ENCODE measurements at regions not wholly inside any gene's neighbourhood (a gene's known extent, or its start where the extent isn't known, plus 50 kb on each side); places are given as distances from the start of the nearest gene placed in this dataset.
A peak's percentile ranks its signal among the peaks of the same experiment; 100 is the strongest.
"Not testable (repeated sequence)": the region's sequence is repeated elsewhere in the genome, so short reads cannot be mapped to it uniquely, and the experiment has no call there.

GRCh38 chr7:104956753-104957450, 57.1 kb upstream of the KMT2E start:
- DNase-seq (ENCODE audit: low spot score) = peak; percentile 50

- DNase-seq (ENCODE audit: low spot score) = peak; percentile 90
Observed at GRCh38 chr7:104958371-104958865, 55.6 kb upstream of the KMT2E start.

GRCh38 chr7:104959483-104959882, 54.5 kb upstream of the KMT2E start:
- not testable (repeated sequence) for DNase-seq (ENCODE audit: low spot score)

GRCh38 chr7:104960741-104961448, 53.1 kb upstream of the KMT2E start:
- peak; percentile 66 for DNase-seq (ENCODE audit: low spot score)

GRCh38 chr7:104961821-104962220, 52.2 kb upstream of the KMT2E start:
- DNase-seq (ENCODE audit: low spot score) = no peak

- DNase-seq (ENCODE audit: low spot score) = no peak
Observed at GRCh38 chr7:104962781-104963180, 51.2 kb upstream of the KMT2E start.

GRCh38 chr7:104963378-104963990, 50.5 kb upstream of the KMT2E start:
- no peak for DNase-seq (ENCODE audit: low spot score)

GRCh38 chr7:104963991-104964385, 50.0 kb upstream of the KMT2E start:
- DNase-seq (ENCODE audit: low spot score) = no peak

Data from umbilical cord (tissue), 1 donor.